ENCODE measurements at regions not wholly inside any gene's neighbourhood (a gene's known extent, or its start where the extent isn't known, plus 50 kb on each side); places are given as distances from the start of the nearest gene placed in this dataset.

- Histone ChIP-seq H3K4me2 (no peak overlapping the region), H3K4me1 (ENCODE audit: control insufficient read depth in 1 of 2, insufficient read depth in 2 of 2, low read depth in 1 of 2, low read length in 1 of 2) (no peaks in the 10 kb centered on the region), H3K9me3 (no peaks in the 10 kb centered on the region), H3K9ac (no peak overlapping the region), H3F3A (replicated peaks; ENCODE audit: insufficient read depth) (no peaks in the 10 kb centered on the region), H3K27me3 (ENCODE audit: insufficient read depth) (peaks cover 4% of the 10 kb centered on the region; the same call in 1 of the 2 replicates), H2AFZ (ENCODE audit: low read depth) (no peak overlapping the region), H3K36me3 (replicated peaks in 1 of 2; ENCODE audit: control insufficient read depth in 1 of 2, insufficient read depth in 2 of 2, low read length in 1 of 2) (no peaks in the 10 kb centered on the region), H3K9me2 (no peaks in the 10 kb centered on the region), H3K4me3 (ENCODE audit: low read depth in 2 of 2, low read length in 1 of 2) (no peak overlapping the region), H3K79me2 (ENCODE audit: insufficient read depth) (no peaks in the 10 kb centered on the region), H3K27ac (ENCODE audit: low read depth in 2 of 2, low read length in 1 of 2) (no peak overlapping the region), H4K20me1 (ENCODE audit: insufficient read depth) (no peaks in the 10 kb centered on the region)
- no peak for DNase-seq
- POLR2A ChIA-PET = no interaction called here
- TF ChIP-seq FOXM1 (IDR thresholded peaks at IDR 0.05; ENCODE audit: low read depth) (no peak), POLR2AphosphoS5 (IDR thresholded peaks at IDR 0.05; ENCODE audit: low read depth, low read length) (no peak), SMC3 (IDR thresholded peaks at IDR 0.05; ENCODE audit: low read depth, low read length) (no peak), FOXJ3 (CRISPR knock-in tag; IDR thresholded peaks at IDR 0.05) (no peak), CHD2 (IDR thresholded peaks at IDR 0.05; ENCODE audit: low read length, partially characterized antibody) (no peak), RXRA (IDR thresholded peaks at IDR 0.05; ENCODE audit: borderline replicate concordance, low read depth) (no peak), RFX5 (IDR thresholded peaks at IDR 0.05; ENCODE audit: low read length) (no peak), GATA2 (CRISPR knock-in tag; IDR thresholded peaks at IDR 0.05) (no peak), TAF1 (IDR thresholded peaks at IDR 0.05; ENCODE audit: borderline replicate concordance, low read depth, low read length) (no peak)
- TF ChIP-seq, protein P1, sequence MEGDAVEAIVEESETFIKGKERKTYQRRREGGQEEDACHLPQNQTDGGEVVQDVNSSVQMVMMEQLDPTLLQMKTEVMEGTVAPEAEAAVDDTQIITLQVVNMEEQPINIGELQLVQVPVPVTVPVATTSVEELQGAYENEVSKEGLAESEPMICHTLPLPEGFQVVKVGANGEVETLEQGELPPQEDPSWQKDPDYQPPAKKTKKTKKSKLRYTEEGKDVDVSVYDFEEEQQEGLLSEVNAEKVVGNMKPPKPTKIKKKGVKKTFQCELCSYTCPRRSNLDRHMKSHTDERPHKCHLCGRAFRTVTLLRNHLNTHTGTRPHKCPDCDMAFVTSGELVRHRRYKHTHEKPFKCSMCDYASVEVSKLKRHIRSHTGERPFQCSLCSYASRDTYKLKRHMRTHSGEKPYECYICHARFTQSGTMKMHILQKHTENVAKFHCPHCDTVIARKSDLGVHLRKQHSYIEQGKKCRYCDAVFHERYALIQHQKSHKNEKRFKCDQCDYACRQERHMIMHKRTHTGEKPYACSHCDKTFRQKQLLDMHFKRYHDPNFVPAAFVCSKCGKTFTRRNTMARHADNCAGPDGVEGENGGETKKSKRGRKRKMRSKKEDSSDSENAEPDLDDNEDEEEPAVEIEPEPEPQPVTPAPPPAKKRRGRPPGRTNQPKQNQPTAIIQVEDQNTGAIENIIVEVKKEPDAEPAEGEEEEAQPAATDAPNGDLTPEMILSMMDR (IDR thresholded peaks at IDR 0.05) = no peak
- TF ChIP-seq, protein P2, sequence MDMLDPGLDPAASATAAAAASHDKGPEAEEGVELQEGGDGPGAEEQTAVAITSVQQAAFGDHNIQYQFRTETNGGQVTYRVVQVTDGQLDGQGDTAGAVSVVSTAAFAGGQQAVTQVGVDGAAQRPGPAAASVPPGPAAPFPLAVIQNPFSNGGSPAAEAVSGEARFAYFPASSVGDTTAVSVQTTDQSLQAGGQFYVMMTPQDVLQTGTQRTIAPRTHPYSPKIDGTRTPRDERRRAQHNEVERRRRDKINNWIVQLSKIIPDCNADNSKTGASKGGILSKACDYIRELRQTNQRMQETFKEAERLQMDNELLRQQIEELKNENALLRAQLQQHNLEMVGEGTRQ (IDR thresholded peaks at IDR 0.05; ENCODE audit: borderline replicate concordance, low read depth, low read length) = no peak
- TF ChIP-seq, protein P3, sequence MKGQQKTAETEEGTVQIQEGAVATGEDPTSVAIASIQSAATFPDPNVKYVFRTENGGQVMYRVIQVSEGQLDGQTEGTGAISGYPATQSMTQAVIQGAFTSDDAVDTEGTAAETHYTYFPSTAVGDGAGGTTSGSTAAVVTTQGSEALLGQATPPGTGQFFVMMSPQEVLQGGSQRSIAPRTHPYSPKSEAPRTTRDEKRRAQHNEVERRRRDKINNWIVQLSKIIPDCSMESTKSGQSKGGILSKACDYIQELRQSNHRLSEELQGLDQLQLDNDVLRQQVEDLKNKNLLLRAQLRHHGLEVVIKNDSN (IDR thresholded peaks at IDR 0.05; ENCODE audit: borderline replicate concordance, low read depth) = no peak
- CTCF ChIA-PET = no interaction called here
- WGBS (ENCODE audit: low lambda C conversion rate) = 67% methylated on average over 2 of the region's 2 CpGs
Measured at GRCh38 chr12:68097386-68097785, 62.2 kb downstream of the IFNG start.

- no peak overlapping the region for H3K4me3 ChIP-seq (ENCODE audit: low read depth in 2 of 2, low read length in 1 of 2)
- no peaks in the 10 kb centered on the region for H4K20me1 ChIP-seq (ENCODE audit: insufficient read depth)
- POLR2A ChIA-PET = no interaction called here
- H2AFZ ChIP-seq (ENCODE audit: low read depth) = no peak overlapping the region
- H3K4me2 ChIP-seq = no peak overlapping the region
- 49% methylated on average over 6 of the region's 6 CpGs for WGBS (ENCODE audit: low lambda C conversion rate)
- CTCF ChIA-PET = interaction anchor here (1.7 kb wide), 1 partner anchor 9 kb away, joined by 5 read pairs; no protein-coding TSS in a partner anchor
- H3K27me3 ChIP-seq (ENCODE audit: insufficient read depth) = no peaks in the 10 kb centered on the region
- no peaks in the 10 kb centered on the region for H3K4me1 ChIP-seq (ENCODE audit: control insufficient read depth in 1 of 2, insufficient read depth in 2 of 2, low read depth in 1 of 2, low read length in 1 of 2)
- H3K9ac ChIP-seq = no peak overlapping the region
- H3K9me3 ChIP-seq = no peaks in the 10 kb centered on the region
- no peak for DNase-seq
- no peaks in the 10 kb centered on the region for H3F3A ChIP-seq (replicated peaks; ENCODE audit: insufficient read depth)
- no peaks in the 10 kb centered on the region for H3K79me2 ChIP-seq (ENCODE audit: insufficient read depth)
- H3K9me2 ChIP-seq = no peaks in the 10 kb centered on the region
- TF ChIP-seq, protein P3 (IDR thresholded peaks at IDR 0.05; ENCODE audit: borderline replicate concordance, low read depth) = no peak
- no peak for TF ChIP-seq FOXJ3 (CRISPR knock-in tag; IDR thresholded peaks at IDR 0.05)
- no peak for TF ChIP-seq JUND (IDR thresholded peaks at IDR 0.05)
- TF ChIP-seq RFX5 (IDR thresholded peaks at IDR 0.05; ENCODE audit: low read length) = no peak
- no peak for TF ChIP-seq TEAD4 (IDR thresholded peaks at IDR 0.05; ENCODE audit: borderline replicate concordance, insufficient read depth)
- H3K36me3 ChIP-seq (replicated peaks in 1 of 2; ENCODE audit: control insufficient read depth in 1 of 2, insufficient read depth in 2 of 2, low read length in 1 of 2) = no peaks in the 10 kb centered on the region
- no peak overlapping the region for H3K27ac ChIP-seq (ENCODE audit: low read depth in 2 of 2, low read length in 1 of 2)
Measured at GRCh38 chr12:68094645-68095395, 64.7 kb downstream of the IFNG start.
